ENCODE measurements at regions not wholly inside any gene's neighbourhood (a gene's known extent, or its start where the extent isn't known, plus 50 kb on each side); places are given as distances from the start of the nearest gene placed in this dataset.

GRCh38 chr2:37836711-37837110, 88.4 kb upstream of the RMDN2 start:
- no peak for DNase-seq
- Histone ChIP-seq H3K27ac (ENCODE audit: low read depth in 1 of 2, low read length in 2 of 2) (no peak overlapping the region), H3K4me3 (ENCODE audit: low read length in 2 of 2) (no peak overlapping the region), H3K9me3 (ENCODE audit: control insufficient read depth, low read length) (no peaks in the 10 kb centered on the region), H3K4me1 (ENCODE audit: control insufficient read depth in 1 of 2, insufficient read depth in 2 of 2, low read length in 2 of 2) (no peaks in the 10 kb centered on the region), H3K27me3 (ENCODE audit: control insufficient read depth in 1 of 2, insufficient read depth in 2 of 2, low read length in 1 of 2) (no peaks in the 10 kb centered on the region), H3K36me3 (ENCODE audit: control insufficient read depth in 1 of 2, insufficient read depth in 2 of 2, low read length in 1 of 2) (no peaks in the 10 kb centered on the region)
- WGBS, 2 donors = 95 to 97% methylated on average over 6 of the region's 6 CpGs
- intact Hi-C loops (cut with DNase I) = no loop called here
- no peak for ATAC-seq (ENCODE audit: low FRiP score)

DNA sequence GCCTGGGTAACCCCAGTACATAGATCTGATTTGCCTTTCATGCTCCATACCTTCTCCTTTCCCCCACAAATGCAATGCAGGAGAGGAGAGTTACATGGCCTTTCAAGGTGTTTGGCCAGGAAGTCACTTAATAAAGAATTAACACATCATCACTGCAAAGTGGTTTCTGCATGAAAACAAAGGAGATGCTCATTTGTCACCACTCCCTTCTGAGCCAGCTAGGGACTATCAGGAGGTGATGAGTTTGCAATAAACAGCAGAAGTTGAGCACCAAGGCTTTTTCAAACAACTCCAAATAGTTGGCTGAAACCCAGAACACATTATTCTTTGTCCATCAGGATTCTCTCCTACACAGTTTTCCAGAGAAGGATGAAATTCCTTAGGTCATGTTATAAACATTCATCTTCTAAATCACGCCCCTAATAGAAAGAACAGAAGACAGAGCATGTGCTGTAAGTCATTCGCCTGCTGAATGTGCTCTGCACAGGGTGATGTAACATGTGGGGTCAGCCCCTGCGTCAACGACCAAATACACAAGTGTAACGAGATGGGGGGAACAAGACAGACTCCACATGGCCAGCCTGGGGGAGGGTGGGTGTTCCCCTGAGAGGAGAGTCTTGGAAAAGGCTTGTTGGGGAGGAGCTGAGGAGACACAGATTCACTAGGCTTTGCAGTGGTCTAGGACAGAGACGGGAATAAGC, 87.3 kb upstream of the RMDN2 start:
- WGBS, 2 donors = 74 to 85% methylated on average over 6 of the region's 6 CpGs
- DNase-seq (no peak), ATAC-seq (ENCODE audit: low FRiP score) (no peak)
- Histone ChIP-seq H3K9me3 (ENCODE audit: control insufficient read depth, low read length) (no peaks in the 10 kb centered on the region), H3K27me3 (ENCODE audit: control insufficient read depth in 1 of 2, insufficient read depth in 2 of 2, low read length in 1 of 2) (no peaks in the 10 kb centered on the region), H3K4me3 (ENCODE audit: low read length in 2 of 2) (no peak overlapping the region), H3K4me1 (ENCODE audit: control insufficient read depth in 1 of 2, insufficient read depth in 2 of 2, low read length in 2 of 2) (no peaks in the 10 kb centered on the region), H3K36me3 (ENCODE audit: control insufficient read depth in 1 of 2, insufficient read depth in 2 of 2, low read length in 1 of 2) (no peaks in the 10 kb centered on the region), H3K27ac (ENCODE audit: low read depth in 1 of 2, low read length in 2 of 2) (no peak overlapping the region)
- intact Hi-C loops (cut with DNase I) = no loop called here

DNA sequence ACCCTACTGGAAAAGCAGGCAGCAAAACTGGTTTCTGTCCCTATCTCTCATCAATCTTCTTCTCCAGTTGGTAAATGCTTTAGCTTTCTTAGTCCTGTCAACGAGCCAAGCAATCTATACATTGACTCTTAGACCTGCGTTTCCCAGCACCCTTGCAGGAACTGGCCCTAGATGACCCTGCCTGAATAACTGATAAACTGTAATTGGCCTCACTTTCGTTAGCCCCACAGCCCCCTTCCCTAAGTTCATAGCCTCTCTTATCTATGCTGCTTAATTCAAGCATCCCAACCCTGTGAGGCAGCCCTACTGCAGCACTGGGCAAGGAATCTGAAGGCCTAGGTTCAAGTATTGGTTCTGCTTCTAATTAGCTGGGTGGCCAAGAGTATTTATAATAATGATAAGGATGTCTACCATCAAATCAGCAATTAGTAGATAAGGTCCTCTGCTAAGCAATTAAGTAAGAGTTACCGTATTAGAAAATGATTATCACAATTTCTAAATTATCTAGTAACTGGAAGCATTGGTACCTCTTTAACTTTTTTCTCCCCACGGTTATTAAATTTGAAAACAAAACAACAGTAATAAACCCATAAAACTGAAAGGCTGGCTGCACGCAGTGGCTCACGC, 86.4 kb upstream of the RMDN2 start:
- WGBS, 2 donors = 90 to 92% methylated on average over 7 of the region's 7 CpGs
- intact Hi-C loops (cut with DNase I) = no loop called here
- ATAC-seq (ENCODE audit: low FRiP score) (no peak), DNase-seq (no peak)
- Histone ChIP-seq H3K27ac (ENCODE audit: low read depth in 1 of 2, low read length in 2 of 2) (no peak overlapping the region), H3K36me3 (ENCODE audit: control insufficient read depth in 1 of 2, insufficient read depth in 2 of 2, low read length in 1 of 2) (no peaks in the 10 kb centered on the region), H3K27me3 (ENCODE audit: control insufficient read depth in 1 of 2, insufficient read depth in 2 of 2, low read length in 1 of 2) (peaks cover 0 to 1% of the 10 kb centered on the region in 2 donors), H3K4me1 (ENCODE audit: control insufficient read depth in 1 of 2, insufficient read depth in 2 of 2, low read length in 2 of 2) (no peaks in the 10 kb centered on the region), H3K9me3 (ENCODE audit: control insufficient read depth, low read length) (no peaks in the 10 kb centered on the region), H3K4me3 (ENCODE audit: low read length in 2 of 2) (no peak overlapping the region)

- Histone ChIP-seq H3K4me3 (ENCODE audit: low read length in 2 of 2) (no peak overlapping the region), H3K27me3 (ENCODE audit: control insufficient read depth in 1 of 2, insufficient read depth in 2 of 2, low read length in 1 of 2) (peaks cover 0 to 1% of the 10 kb centered on the region in 2 donors), H3K36me3 (ENCODE audit: control insufficient read depth in 1 of 2, insufficient read depth in 2 of 2, low read length in 1 of 2) (no peaks in the 10 kb centered on the region), H3K9me3 (ENCODE audit: control insufficient read depth, low read length) (no peaks in the 10 kb centered on the region), H3K4me1 (ENCODE audit: control insufficient read depth in 1 of 2, insufficient read depth in 2 of 2, low read length in 2 of 2) (no peaks in the 10 kb centered on the region), H3K27ac (ENCODE audit: low read depth in 1 of 2, low read length in 2 of 2) (no peak overlapping the region)
- intact Hi-C loops (cut with DNase I) = loop anchor here in 1 of 2 donors (2.0 kb wide), 1 partner anchor 429 kb away; no protein-coding TSS in a partner anchor
- ATAC-seq (ENCODE audit: low FRiP score) = no peak
- WGBS, 2 donors = 87 to 92% methylated on average over 3 of the region's 3 CpGs
- DNase-seq = no peak
Observed at GRCh38 chr2:37839991-37840390, 85.1 kb upstream of the RMDN2 start.

DNA sequence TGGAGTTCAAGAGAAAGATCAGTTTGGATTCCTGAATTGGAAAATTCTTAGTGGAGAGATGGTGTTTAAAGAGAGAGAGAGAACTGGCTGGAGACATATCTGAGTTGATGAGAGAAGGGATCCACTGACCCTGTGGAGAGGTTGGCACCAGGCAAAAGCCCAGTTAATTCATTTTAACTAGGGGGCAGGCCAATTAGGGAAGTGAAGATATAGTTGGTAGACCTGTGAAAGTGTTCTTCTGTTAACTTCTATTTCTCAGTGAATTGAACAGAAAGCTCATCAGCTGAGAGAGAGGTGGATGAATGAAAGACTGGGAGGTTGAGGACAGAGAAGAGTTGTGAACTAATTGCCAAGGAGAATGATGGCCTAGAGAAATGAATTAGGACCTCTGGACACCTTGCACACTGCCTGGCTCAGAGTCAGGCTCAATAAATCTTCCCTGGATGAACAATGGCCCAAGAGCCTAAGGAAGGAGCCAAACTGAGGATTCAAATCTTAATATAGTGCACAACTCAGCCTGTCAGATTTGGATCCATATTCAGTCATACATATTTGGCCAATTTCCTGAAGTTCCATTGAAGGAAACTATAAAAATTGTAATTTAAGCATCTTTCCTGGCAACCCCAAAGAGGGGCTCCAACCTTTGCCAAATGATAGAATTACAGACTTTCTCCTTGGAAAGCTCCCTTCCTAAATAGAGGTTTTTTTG, 82.2 kb upstream of the RMDN2 start:
- Histone ChIP-seq H3K27me3 (ENCODE audit: control insufficient read depth in 1 of 2, insufficient read depth in 2 of 2, low read length in 1 of 2) (peaks cover 0 to 1% of the 10 kb centered on the region in 2 donors), H3K27ac (ENCODE audit: low read depth in 1 of 2, low read length in 2 of 2) (no peak overlapping the region), H3K4me3 (ENCODE audit: low read length in 2 of 2) (no peak overlapping the region), H3K4me1 (ENCODE audit: control insufficient read depth in 1 of 2, insufficient read depth in 2 of 2, low read length in 2 of 2) (no peaks in the 10 kb centered on the region), H3K9me3 (ENCODE audit: control insufficient read depth, low read length) (no peaks in the 10 kb centered on the region), H3K36me3 (ENCODE audit: control insufficient read depth in 1 of 2, insufficient read depth in 2 of 2, low read length in 1 of 2) (no peaks in the 10 kb centered on the region)
- no peak for DNase-seq
- no peak for ATAC-seq (ENCODE audit: low FRiP score)
- intact Hi-C loops (cut with DNase I) = no loop called here

GRCh38 chr2:37843556-37843955, 81.5 kb upstream of the RMDN2 start:
- Histone ChIP-seq H3K27me3 (ENCODE audit: control insufficient read depth in 1 of 2, insufficient read depth in 2 of 2, low read length in 1 of 2) (peaks cover 0 to 1% of the 10 kb centered on the region in 2 donors), H3K4me3 (ENCODE audit: low read length in 2 of 2) (no peak overlapping the region), H3K27ac (ENCODE audit: low read depth in 1 of 2, low read length in 2 of 2) (no peak overlapping the region), H3K9me3 (ENCODE audit: control insufficient read depth, low read length) (no peaks in the 10 kb centered on the region), H3K36me3 (ENCODE audit: control insufficient read depth in 1 of 2, insufficient read depth in 2 of 2, low read length in 1 of 2) (no peaks in the 10 kb centered on the region), H3K4me1 (ENCODE audit: control insufficient read depth in 1 of 2, insufficient read depth in 2 of 2, low read length in 2 of 2) (no peaks in the 10 kb centered on the region)
- ATAC-seq (ENCODE audit: low FRiP score) = no peak
- WGBS, 2 donors = 0% methylated on average over 1 of the region's 1 CpG
- DNase-seq = no peak
- intact Hi-C loops (cut with DNase I) = no loop called here

DNA sequence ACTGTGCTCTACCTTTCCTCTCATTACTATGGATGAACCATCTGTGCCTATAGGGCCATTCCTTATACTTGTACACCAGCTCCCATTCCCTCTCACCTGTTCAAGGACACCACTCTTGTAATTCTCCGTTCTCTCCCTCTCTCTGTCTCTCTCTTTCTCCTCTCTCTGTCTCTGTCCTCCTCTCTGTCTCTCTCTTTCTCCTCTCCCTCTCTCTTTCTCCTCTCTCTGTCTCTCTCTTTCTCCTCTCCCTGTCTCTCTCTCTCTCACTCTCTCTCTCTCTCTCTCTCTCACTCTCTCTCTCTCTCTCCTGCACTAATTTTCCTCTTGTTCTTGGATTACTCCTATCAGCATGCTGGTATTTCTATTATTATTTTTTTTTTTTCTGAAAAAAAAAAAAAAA, 78.9 kb upstream of the RMDN2 start:
- Histone ChIP-seq H3K4me3 (ENCODE audit: low read length in 2 of 2) (no peak overlapping the region), H3K9me3 (ENCODE audit: control insufficient read depth, low read length) (no peaks in the 10 kb centered on the region), H3K4me1 (ENCODE audit: control insufficient read depth in 1 of 2, insufficient read depth in 2 of 2, low read length in 2 of 2) (no peaks in the 10 kb centered on the region), H3K27ac (ENCODE audit: low read depth in 1 of 2, low read length in 2 of 2) (no peak overlapping the region), H3K36me3 (ENCODE audit: control insufficient read depth in 1 of 2, insufficient read depth in 2 of 2, low read length in 1 of 2) (no peaks in the 10 kb centered on the region), H3K27me3 (ENCODE audit: control insufficient read depth in 1 of 2, insufficient read depth in 2 of 2, low read length in 1 of 2) (peaks cover 0 to 1% of the 10 kb centered on the region in 2 donors)
- no peak for DNase-seq
- intact Hi-C loops (cut with DNase I) = no loop called here
- WGBS, 2 donors = 45 to 94% methylated on average over 1 of the region's 1 CpG
- no peak for ATAC-seq (ENCODE audit: low FRiP score)

GRCh38 chr2:37847792-37848191, 77.3 kb upstream of the RMDN2 start:
- WGBS, 2 donors = 94 to 99% methylated on average over 5 of the region's 5 CpGs
- intact Hi-C loops (cut with DNase I) = no loop called here
- H3K27ac ChIP-seq (ENCODE audit: low read depth in 1 of 2, low read length in 2 of 2) = no peak overlapping the region
- DNase-seq (no peak), ATAC-seq (ENCODE audit: low FRiP score) (no peak)
- H3K27me3 ChIP-seq (ENCODE audit: control insufficient read depth in 1 of 2, insufficient read depth in 2 of 2, low read length in 1 of 2) = peaks cover 0 to 1% of the 10 kb centered on the region in 2 donors
- no peaks in the 10 kb centered on the region for H3K4me1 ChIP-seq (ENCODE audit: control insufficient read depth in 1 of 2, insufficient read depth in 2 of 2, low read length in 2 of 2)
- no peaks in the 10 kb centered on the region for H3K36me3 ChIP-seq (ENCODE audit: control insufficient read depth in 1 of 2, insufficient read depth in 2 of 2, low read length in 1 of 2)
- no peaks in the 10 kb centered on the region for H3K9me3 ChIP-seq (ENCODE audit: control insufficient read depth, low read length)
- H3K4me3 ChIP-seq (ENCODE audit: low read length in 2 of 2) = no peak overlapping the region

- DNase-seq = no peak
- no peak overlapping the region for H3K27ac ChIP-seq (ENCODE audit: low read depth in 1 of 2, low read length in 2 of 2)
- WGBS, 2 donors = 94% methylated on average over 2 of the region's 2 CpGs
- H3K4me3 ChIP-seq (ENCODE audit: low read length in 2 of 2) = no peak overlapping the region
- H3K36me3 ChIP-seq (ENCODE audit: control insufficient read depth in 1 of 2, insufficient read depth in 2 of 2, low read length in 1 of 2) = no peaks in the 10 kb centered on the region
- H3K9me3 ChIP-seq (ENCODE audit: control insufficient read depth, low read length) = no peaks in the 10 kb centered on the region
- no peak for ATAC-seq (ENCODE audit: low FRiP score)
- H3K27me3 ChIP-seq (ENCODE audit: control insufficient read depth in 1 of 2, insufficient read depth in 2 of 2, low read length in 1 of 2) = no peaks in the 10 kb centered on the region
- intact Hi-C loops (cut with DNase I) = no loop called here
- H3K4me1 ChIP-seq (ENCODE audit: control insufficient read depth in 1 of 2, insufficient read depth in 2 of 2, low read length in 2 of 2) = no peaks in the 10 kb centered on the region
Observed at GRCh38 chr2:37848451-37848850, 76.6 kb upstream of the RMDN2 start.

Measured in aorta (tissue), 5 donors.